Neural cell (in vitro differentiated cells): ENCODE measurements at regions not wholly inside any gene's neighbourhood (a gene's known extent, or its start where the extent isn't known, plus 50 kb on each side); places are given as distances from the start of the nearest gene placed in this dataset.

ENCODE experiments used
- H2AFZ ChIP-seq: fragments of 200-600, 300-800 bp; sonication (generic), shearing (Covaris generic); 2 replicates; pipeline ENCODE4 v1.6.0; 2014; ENCODE audit warnings: low read depth, mild to moderate bottlenecking, antibody characterized with exemption, low read length, moderate library complexity
- H3F3A ChIP-seq: fragments of 200-600 bp; shearing (Covaris generic); 2 replicates; pipeline ENCODE4 v1.6.1; 2016; ENCODE audit warnings: mild to moderate bottlenecking, moderate library complexity, mixed read lengths, antibody characterized with exemption, low read length; ENCODE audit not compliant: insufficient read depth, poor library complexity, severe bottlenecking
- H3K27ac ChIP-seq: fragments of 200-600, 300-800 bp; sonication (generic), shearing (Covaris generic); 2 replicates; pipeline ENCODE4 v1.5.1; 2014; ENCODE audit warnings: mild to moderate bottlenecking, low read length, moderate library complexity
- H3K27me3 ChIP-seq: fragments of 300-800, 200-600 bp; sonication (generic), shearing (Covaris generic); 2 replicates; pipeline ENCODE4 v1.6.0; 2014; ENCODE audit warnings: mild to moderate bottlenecking, low read depth, low read length, moderate library complexity; ENCODE audit not compliant: insufficient read depth
- H3K36me3 ChIP-seq: fragments of 300-800, 200-600 bp; sonication (generic), shearing (Covaris generic); 2 replicates; pipeline ENCODE4 v1.5.1; 2014; ENCODE audit warnings: mild to moderate bottlenecking, antibody characterized with exemption, low read length, moderate library complexity; ENCODE audit not compliant: insufficient read depth
- H3K4me2 ChIP-seq: fragments of 300-800, 200-600 bp; sonication (generic), shearing (Covaris generic); 2 replicates; pipeline ENCODE4 v1.6.0; 2014; ENCODE audit warnings: mild to moderate bottlenecking, low read length
- H3K4me3 ChIP-seq: fragments of 300-800, 200-600 bp; sonication (generic), shearing (Covaris generic); 2 replicates; pipeline ENCODE4 v1.5.1; 2014; ENCODE audit warnings: mild to moderate bottlenecking, low read length, moderate library complexity
- H3K79me2 ChIP-seq: fragments of 200-600 bp; shearing (Covaris generic); replicated peaks from 2 replicates; pipeline ENCODE4 v1.6.0; 2014; ENCODE audit warnings: mild to moderate bottlenecking, low read length, moderate library complexity; ENCODE audit not compliant: insufficient read depth
- H3K9ac ChIP-seq: fragments of 300-800, 200-600 bp; sonication (generic), shearing (Covaris generic); 2 replicates; pipeline ENCODE4 v1.6.1; 2016; ENCODE audit warnings: mild to moderate bottlenecking, low read length, mixed read lengths
- H3K9me2 ChIP-seq: fragments of 200-600 bp; shearing (Covaris generic); 2 replicates; pipeline ENCODE4 v1.6.1; 2016; ENCODE audit warnings: mild to moderate bottlenecking, low read length, mixed read lengths; ENCODE audit not compliant: insufficient read depth
- H3K9me3 ChIP-seq: fragments of 200-600, 300-800 bp; sonication (generic), shearing (Covaris generic); 2 replicates; pipeline ENCODE4 v1.6.1; 2016; ENCODE audit warnings: mild to moderate bottlenecking, mixed run types, low read length, moderate library complexity, mixed read lengths
- H4K20me1 ChIP-seq: fragments of 200-600 bp; shearing (Covaris generic); 2 replicates; pipeline ENCODE4 v1.6.1; 2016; ENCODE audit warnings: mild to moderate bottlenecking, mixed run types; ENCODE audit not compliant: insufficient read depth
- CTCF ChIP-seq: fragments of 450-650 bp; IDR thresholded peaks from 2 replicates; pipeline ENCODE4 v1.5.1; 2014; ENCODE audit warnings: antibody characterized with exemption, mild to moderate bottlenecking, moderate library complexity; ENCODE audit not compliant: poor library complexity, severe bottlenecking
- EP300 ChIP-seq: fragments of 450-650 bp; conservative IDR thresholded peaks from 2 replicates; pipeline ENCODE4 v1.6.1; 2014; ENCODE audit warnings: antibody characterized with exemption, mild to moderate bottlenecking, moderate library complexity; ENCODE audit not compliant: poor library complexity, severe bottlenecking
- EZH2 ChIP-seq: fragments of 200-600, 300-800 bp; shearing (Covaris generic), sonication (generic); IDR thresholded peaks from 2 replicates; pipeline ENCODE4 v1.6.1; 2014; ENCODE audit warnings: antibody characterized with exemption, low read length, borderline replicate concordance, mild to moderate bottlenecking; ENCODE audit not compliant: insufficient read depth, poor library complexity, severe bottlenecking
- MXI1 ChIP-seq: fragments of 450-650 bp; conservative IDR thresholded peaks from 2 replicates; pipeline ENCODE4 v1.6.1; 2014; ENCODE audit warnings: antibody characterized with exemption, mild to moderate bottlenecking; ENCODE audit not compliant: poor library complexity, severe bottlenecking
- POLR2AphosphoS5 ChIP-seq: IDR thresholded peaks from 2 replicates; pipeline ENCODE4 v1.6.1; 2012
- RAD21 ChIP-seq: fragments of 450-650 bp; conservative IDR thresholded peaks from 2 replicates; pipeline ENCODE4 v1.6.1; 2014; ENCODE audit warnings: antibody characterized with exemption, mild to moderate bottlenecking, moderate library complexity
- SMC3 ChIP-seq: fragments of 450-650 bp; conservative IDR thresholded peaks from 2 replicates; pipeline ENCODE4 v1.6.1; 2014; ENCODE audit warnings: antibody characterized with exemption, mild to moderate bottlenecking, moderate library complexity; ENCODE audit not compliant: poor library complexity
- TAF1 ChIP-seq: IDR thresholded peaks from 2 replicates; pipeline ENCODE4 v1.6.1; 2012; ENCODE audit warnings: low read depth
- TF ChIP-seq, protein P1 (sequence below): IDR thresholded peaks from 2 replicates; pipeline ENCODE4 v1.6.1; 2012; ENCODE audit warnings: borderline replicate concordance

- Histone ChIP-seq H3F3A (no peaks in the 10 kb centered on the region), H3K36me3 (no peaks in the 10 kb centered on the region), H3K27ac (no peak overlapping the region), H3K9me3 (no peaks in the 10 kb centered on the region), H3K79me2 (no peaks in the 10 kb centered on the region), H3K9ac (no peak overlapping the region), H3K27me3 (no peaks in the 10 kb centered on the region), H3K4me3 (no peak overlapping the region), H3K9me2 (no peaks in the 10 kb centered on the region), H4K20me1 (no peaks in the 10 kb centered on the region), H3K4me2 (no peak overlapping the region), H2AFZ (no peak overlapping the region)
- no peak for TF ChIP-seq CTCF
- no peak for TF ChIP-seq TAF1
Observed at GRCh38 chr7:108777966-108778365, 208.3 kb downstream of the DNAJB9 start.

DNA sequence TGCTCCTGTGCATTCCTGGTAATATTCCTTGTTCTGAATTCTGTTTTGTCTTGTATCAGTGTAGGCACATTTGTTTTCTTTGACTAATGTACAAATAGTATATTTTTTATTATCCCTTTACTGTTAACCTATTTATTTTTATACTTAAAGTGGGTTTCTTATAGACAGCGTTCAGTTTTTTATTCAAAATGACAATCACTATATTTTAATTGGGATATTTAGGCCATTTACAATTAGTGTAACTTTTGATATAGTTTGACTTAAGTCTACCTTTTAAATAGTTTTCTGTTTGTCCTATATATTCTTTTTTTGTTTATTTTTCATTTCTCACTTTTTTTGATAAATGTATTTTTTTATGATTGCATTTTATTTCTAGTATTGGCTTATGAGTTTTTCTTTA lies 219.8 kb downstream of the DNAJB9 start:
- Histone ChIP-seq H3K9me3 (no peaks in the 10 kb centered on the region), H3K27me3 (no peaks in the 10 kb centered on the region), H3K4me2 (no peak overlapping the region), H3K9me2 (no peaks in the 10 kb centered on the region), H3K36me3 (no peaks in the 10 kb centered on the region), H3K27ac (no peak overlapping the region), H3K4me3 (no peak overlapping the region), H4K20me1 (no peaks in the 10 kb centered on the region), H2AFZ (no peak overlapping the region), H3F3A (no peaks in the 10 kb centered on the region), H3K9ac (no peak overlapping the region), H3K79me2 (no peaks in the 10 kb centered on the region)
- TF ChIP-seq, protein P1, sequence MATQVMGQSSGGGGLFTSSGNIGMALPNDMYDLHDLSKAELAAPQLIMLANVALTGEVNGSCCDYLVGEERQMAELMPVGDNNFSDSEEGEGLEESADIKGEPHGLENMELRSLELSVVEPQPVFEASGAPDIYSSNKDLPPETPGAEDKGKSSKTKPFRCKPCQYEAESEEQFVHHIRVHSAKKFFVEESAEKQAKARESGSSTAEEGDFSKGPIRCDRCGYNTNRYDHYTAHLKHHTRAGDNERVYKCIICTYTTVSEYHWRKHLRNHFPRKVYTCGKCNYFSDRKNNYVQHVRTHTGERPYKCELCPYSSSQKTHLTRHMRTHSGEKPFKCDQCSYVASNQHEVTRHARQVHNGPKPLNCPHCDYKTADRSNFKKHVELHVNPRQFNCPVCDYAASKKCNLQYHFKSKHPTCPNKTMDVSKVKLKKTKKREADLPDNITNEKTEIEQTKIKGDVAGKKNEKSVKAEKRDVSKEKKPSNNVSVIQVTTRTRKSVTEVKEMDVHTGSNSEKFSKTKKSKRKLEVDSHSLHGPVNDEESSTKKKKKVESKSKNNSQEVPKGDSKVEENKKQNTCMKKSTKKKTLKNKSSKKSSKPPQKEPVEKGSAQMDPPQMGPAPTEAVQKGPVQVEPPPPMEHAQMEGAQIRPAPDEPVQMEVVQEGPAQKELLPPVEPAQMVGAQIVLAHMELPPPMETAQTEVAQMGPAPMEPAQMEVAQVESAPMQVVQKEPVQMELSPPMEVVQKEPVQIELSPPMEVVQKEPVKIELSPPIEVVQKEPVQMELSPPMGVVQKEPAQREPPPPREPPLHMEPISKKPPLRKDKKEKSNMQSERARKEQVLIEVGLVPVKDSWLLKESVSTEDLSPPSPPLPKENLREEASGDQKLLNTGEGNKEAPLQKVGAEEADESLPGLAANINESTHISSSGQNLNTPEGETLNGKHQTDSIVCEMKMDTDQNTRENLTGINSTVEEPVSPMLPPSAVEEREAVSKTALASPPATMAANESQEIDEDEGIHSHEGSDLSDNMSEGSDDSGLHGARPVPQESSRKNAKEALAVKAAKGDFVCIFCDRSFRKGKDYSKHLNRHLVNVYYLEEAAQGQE, result no peak
- TF ChIP-seq MXI1 (no peak), EZH2 (no peak), TAF1 (no peak), EP300 (no peak)

- H3K4me3 ChIP-seq, result no peak overlapping the region
Observed at GRCh38 chr7:108794466-108794865, 224.8 kb downstream of the DNAJB9 start.

More at GRCh38 chr7:108794466-108794865, 224.8 kb downstream of the DNAJB9 start:
- Histone ChIP-seq H3K27ac (no peak overlapping the region), H3F3A (no peaks in the 10 kb centered on the region), H3K9me3 (no peaks in the 10 kb centered on the region), H3K9me2 (no peaks in the 10 kb centered on the region), H2AFZ (no peak overlapping the region), H4K20me1 (no peaks in the 10 kb centered on the region), H3K4me2 (no peak overlapping the region), H3K27me3 (no peaks in the 10 kb centered on the region), H3K36me3 (no peaks in the 10 kb centered on the region), H3K9ac (no peak overlapping the region), H3K79me2 (no peaks in the 10 kb centered on the region)
- TF ChIP-seq, protein P1, result no peak
- TF ChIP-seq RAD21 (no peak), POLR2AphosphoS5 (no peak), MXI1 (no peak), SMC3 (no peak), EP300 (no peak), EZH2 (no peak), TAF1 (no peak), CTCF (no peak)
